Right ventricle myocardium superior (tissue), 1 donor: ENCODE measurements at regions not wholly inside any gene's neighbourhood (a gene's known extent, or its start where the extent isn't known, plus 50 kb on each side); places are given as distances from the start of the nearest gene placed in this dataset.

ENCODE experiments used
- ATAC-seq: fragments of 200-7000 bp; cut with Tn5 transposase; one replicate; pipeline ENCODE4 v1.9.1; 2020; ENCODE audit warnings: mild to moderate bottlenecking; ENCODE audit not compliant: poor library complexity
- DNase-seq: peaks from one replicate; pipeline ENCODE4 v3.0.0-alpha.2; 2020
- intact Hi-C: fragments of 100-400 bp; cut with DNase I; formaldehyde crosslinking; loops from one replicate; pipeline ENCODE4 v1.11.2; 2022
- donor health status: DM: no; HTN: yes; CAD: no; lungs with severe emphysema.

- no peak for DNase-seq
- intact Hi-C loops, result no loop called here
- no peak for ATAC-seq
Observed at GRCh38 chr12:65642061-65642661, 182.1 kb upstream of the HMGA2 start.

DNA sequence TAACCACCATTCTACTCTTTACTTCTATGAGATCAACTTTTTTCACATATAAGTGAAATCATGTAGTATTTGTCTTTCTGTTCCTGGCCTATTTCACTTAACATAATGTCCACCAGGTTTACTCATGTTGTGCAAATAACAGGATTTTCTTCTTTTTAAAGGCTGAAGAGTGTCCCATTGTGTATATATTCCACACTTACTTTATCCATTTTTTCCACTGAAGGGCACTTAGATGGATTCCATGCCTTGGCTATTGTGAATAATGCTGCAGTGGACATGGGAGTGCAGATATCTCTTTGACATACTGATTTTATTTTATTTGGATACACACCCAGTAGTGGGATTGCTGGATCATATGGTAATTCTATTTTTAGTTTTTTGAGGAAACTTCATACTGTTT lies 181.1 kb upstream of the HMGA2 start:
- no peak for ATAC-seq
- no peak for DNase-seq
- intact Hi-C loops, result no loop called here

GRCh38 chr12:65643595-65644386 lies 180.5 kb upstream of the HMGA2 start:
- ATAC-seq, result no peak
- intact Hi-C loops, result no loop called here
- no peak for DNase-seq

DNA sequence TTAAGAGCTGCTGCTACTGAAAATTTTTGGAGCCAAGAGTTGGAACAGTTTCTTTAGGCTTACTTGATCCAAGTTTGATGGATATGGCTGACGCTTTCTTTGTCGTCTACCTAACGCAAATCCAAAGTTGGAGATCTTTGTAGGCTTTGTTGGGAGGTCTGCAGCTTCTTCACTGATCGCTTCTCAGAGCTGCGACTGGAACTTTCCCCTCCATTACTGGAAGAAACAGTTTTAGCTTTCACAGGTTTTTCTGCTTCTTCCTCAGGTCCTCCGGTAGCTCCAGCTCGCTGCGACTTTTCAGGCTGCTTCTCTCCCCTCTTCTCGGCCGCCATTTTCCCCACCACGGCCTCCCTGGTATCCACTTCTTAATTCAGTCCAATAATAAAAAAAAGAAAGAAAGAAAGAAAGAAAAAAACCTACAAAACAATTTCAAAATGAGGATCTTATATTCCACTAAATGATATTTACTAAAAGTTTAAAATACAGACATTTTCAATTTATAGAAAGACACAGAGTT lies 178.1 kb upstream of the HMGA2 start:
- ATAC-seq (no peak), DNase-seq (no peak)
- intact Hi-C loops, result no loop called here

DNA sequence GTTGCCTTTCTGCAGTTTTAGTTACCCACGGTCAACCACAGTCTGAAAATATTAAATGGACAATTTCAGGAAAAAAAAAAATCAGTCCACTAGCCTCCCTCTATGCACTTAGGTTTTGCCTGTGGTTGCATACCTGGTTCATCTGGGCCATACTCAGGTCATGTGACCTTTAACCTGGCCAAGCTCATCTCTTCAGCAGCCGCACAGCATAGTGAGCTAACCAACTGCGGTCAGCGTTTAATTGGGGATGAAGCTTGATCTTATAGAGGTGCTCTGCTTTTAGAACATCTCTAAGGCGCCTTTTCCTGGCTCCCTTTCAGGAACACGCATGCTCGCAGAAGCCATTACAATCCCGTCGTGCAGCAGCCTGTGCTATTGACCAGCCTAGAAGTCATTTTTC lies 177.2 kb upstream of the HMGA2 start:
- DNase-seq (no peak), ATAC-seq (no peak)
- intact Hi-C loops, result no loop called here

GRCh38 chr12:65648461-65648860 lies 175.8 kb upstream of the HMGA2 start:
- intact Hi-C loops, result no loop called here
- DNase-seq, result no peak
- ATAC-seq, result no peak

GRCh38 chr12:65649126-65649525 lies 175.2 kb upstream of the HMGA2 start:
- intact Hi-C loops, result no loop called here
- DNase-seq (no peak), ATAC-seq (peak; percentile 61)

GRCh38 chr12:65651060-65651459 lies 173.2 kb upstream of the HMGA2 start:
- intact Hi-C loops, result no loop called here
- ATAC-seq, result no peak
- no peak for DNase-seq

DNA sequence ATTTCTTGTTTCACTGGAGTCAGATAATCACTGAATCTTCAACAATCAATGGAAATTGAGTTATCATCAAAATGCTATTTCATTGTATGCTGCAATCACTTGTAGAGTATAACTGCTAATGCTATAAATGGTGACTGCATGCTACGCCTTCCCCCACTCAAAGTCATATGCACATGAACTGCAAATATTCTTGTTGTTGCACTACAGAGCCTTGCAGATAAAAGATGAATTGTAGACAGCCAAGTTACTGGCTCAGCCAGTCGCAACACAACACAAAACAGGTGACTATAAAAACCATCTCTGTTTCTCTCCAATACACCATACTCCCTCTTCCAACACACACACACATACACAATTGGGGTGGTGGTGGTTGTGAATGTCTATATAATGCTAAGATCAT lies 171.0 kb upstream of the HMGA2 start:
- intact Hi-C loops, result no loop called here
- ATAC-seq (no peak), DNase-seq (no peak)

DNA sequence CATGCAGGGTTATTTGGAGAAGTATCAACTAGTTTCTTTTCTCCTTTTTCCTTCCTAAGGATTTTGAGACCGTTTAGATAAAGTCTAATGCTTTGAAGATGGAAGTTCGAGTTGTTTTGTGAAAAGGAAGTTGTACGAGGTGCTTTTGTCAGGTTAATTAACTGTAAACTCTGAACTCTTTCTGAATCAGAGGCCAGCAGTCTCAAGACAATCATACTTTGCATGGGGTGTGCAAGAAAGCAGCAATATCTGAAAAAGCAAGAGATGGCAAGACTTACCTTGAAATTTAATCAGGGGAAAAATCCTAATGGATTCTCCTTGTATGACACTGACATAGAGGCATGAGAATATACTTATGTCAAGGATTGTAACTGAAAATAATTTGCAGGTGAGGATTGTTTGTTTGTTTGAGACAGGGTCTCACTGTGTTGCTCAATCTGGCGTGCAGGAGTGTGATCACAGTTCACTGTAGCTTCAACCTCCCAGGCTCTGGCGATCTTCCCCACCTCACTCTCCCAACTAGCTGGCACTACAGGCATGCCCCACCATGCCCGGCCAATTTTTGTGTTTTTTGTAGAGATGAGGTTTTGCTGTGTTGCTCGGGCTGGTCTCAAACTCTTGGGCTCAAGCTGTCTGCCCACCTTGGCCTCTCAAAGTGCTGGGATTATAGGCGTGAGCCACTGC lies 170.2 kb upstream of the HMGA2 start:
- DNase-seq (no peak), ATAC-seq (no peak)
- intact Hi-C loops, result no loop called here

- no peak for DNase-seq
- no peak for ATAC-seq
- intact Hi-C loops, result no loop called here
Observed at GRCh38 chr12:65655074-65655493, 169.2 kb upstream of the HMGA2 start.

- intact Hi-C loops, result no loop called here
- no peak for ATAC-seq
- DNase-seq, result no peak
Observed at GRCh38 chr12:65656156-65656882, 168.0 kb upstream of the HMGA2 start.

DNA sequence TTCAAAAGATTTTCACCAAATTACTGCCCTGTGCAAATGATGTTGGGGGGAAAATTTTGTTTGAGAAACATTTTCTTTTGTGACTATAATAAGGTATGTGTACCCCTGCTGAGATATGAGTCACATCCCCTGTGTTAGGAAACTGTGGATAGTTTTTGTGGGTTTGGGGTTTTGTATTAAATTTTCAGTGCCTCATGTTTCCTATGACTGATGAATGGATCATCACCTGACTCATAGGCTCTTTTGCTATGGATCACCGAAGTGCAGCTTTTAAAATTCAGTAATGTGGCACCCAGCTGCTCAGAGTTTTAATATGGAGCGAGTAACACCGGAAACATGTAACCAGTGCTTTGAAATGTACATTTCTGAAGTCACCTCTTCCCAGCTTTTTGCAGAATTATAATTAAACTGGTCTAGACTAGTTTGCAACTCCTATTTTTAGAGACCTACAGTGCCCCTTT lies 167.4 kb upstream of the HMGA2 start:
- intact Hi-C loops, result no loop called here
- ATAC-seq (no peak), DNase-seq (no peak)

DNA sequence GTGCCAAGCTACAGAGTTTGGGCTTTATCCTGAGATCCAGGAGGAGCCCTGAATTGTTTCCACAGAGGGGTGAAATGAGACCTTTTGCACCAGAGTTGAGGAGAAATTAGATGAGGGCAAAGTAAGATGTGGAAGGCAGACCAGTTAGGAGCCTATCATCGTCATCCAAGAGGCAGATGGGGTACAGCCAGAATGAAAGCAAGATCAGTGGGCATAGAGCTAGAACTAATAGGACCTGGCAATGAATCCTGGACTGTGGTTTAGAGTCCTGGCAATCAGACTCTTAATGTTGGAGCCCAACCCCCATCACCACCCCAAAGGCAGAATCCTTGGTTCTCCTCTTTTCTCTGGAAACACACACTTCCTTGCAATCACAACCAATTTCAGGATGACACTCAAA lies 166.6 kb upstream of the HMGA2 start:
- intact Hi-C loops, result no loop called here
- DNase-seq (no peak), ATAC-seq (no peak)

DNA sequence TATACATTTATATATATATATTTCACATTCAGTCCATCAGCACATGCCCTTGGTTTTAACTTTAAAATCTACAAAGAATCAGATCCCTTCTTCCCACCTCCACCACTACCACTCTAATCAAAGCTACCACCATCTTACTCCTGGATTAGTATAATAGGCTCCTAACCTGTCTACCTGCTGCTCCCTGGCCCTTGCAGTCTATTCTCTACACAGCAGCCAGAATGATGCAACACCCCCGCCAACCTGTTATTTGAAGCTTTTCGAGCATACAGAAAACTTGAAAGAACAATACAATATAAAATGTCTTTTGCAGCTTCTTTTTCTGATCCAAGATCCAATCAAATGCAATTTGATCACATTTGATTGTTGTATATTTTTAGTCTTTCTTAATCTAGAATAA lies 165.9 kb upstream of the HMGA2 start:
- intact Hi-C loops, result no loop called here
- DNase-seq (no peak), ATAC-seq (no peak)

DNA sequence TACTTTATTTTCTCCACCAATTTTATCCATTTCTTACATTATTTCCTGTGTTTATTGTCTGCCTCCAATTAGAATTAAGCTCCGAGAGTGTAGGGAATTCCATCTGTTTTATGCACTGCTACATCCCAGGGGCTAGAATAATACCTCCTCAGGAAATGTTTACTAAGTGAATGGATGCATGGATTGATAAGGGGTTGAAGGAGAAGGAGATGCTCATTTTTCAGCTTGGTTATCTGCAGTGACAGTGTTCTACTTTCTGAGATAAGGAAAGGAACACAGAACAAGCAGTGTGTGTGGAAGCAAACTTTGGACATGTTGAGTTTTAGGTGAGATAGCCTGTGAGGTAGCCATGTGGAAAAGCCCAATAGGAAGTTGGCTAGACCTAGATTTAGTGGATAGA lies 164.6 kb upstream of the HMGA2 start:
- DNase-seq (no peak), ATAC-seq (no peak)
- intact Hi-C loops, result no loop called here

DNA sequence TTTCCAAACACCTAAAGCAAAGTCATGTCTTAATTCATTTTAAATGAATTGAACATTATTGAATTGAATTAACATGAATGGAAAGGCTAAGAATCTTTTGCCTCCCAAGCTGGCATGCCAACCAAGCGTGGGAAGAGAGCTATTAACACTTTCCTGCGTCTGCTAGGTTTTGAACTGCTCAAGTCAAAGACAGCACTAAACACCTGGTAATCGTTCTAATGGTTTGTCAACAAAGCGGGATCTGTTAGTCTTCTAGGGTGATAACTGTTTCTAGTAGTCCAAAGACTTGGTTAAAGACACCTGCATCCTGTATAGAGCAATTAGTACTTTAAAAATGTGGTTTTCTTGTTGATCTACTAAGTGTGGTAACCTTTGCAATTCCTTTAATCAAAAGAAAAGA lies 164.2 kb upstream of the HMGA2 start:
- DNase-seq (no peak), ATAC-seq (no peak)
- intact Hi-C loops, result no loop called here

- ATAC-seq (no peak), DNase-seq (no peak)
- intact Hi-C loops, result no loop called here
Observed at GRCh38 chr12:65660836-65661235, 163.4 kb upstream of the HMGA2 start.

DNA sequence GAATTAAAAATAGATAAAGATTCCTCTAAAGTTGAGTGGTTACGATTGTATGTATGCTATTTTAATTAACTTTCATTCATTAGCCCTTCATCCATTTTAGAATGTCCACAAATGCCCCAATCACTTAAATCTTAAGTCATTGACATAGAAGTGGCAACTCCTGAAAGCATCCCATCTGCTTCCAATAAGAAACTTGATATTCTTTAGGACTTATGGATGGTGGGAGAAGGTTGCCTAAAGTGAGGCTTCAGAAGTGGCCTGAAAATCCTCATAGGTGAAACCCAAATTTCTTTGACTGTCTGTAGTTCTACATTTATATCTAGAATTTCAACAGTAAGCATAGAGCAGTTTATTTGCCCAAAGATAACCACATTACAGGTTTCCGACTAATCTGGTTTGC lies 161.7 kb upstream of the HMGA2 start:
- intact Hi-C loops, result no loop called here
- ATAC-seq, result no peak
- DNase-seq, result no peak
